ENCODE measurements at regions not wholly inside any gene's neighbourhood (a gene's known extent, or its start where the extent isn't known, plus 50 kb on each side); places are given as distances from the start of the nearest gene placed in this dataset.

DNA sequence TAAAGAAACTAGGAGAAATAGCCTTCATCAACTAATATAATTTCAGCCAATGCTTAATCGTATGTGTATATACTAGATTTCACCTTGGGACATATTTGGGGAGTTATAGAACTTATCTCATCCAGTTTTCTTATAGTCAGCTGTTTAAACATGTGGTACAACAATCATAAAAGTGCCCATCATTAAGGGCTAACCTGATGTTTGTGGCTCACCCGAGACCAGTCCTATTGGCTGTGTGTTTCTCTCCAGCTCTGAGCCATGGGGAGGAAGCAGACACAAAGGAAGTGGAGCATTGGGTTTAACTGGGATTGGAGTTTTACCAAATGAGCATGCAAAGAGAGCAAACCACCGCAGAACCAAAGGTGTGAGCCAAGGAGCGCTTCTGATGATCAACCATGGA, 114.3 kb upstream of the KLF12 start:
- TF ChIP-seq POLR2A (IDR thresholded peaks at IDR 0.05; ENCODE audit: extremely low read depth, insufficient read length) = no peak
- no peak for TF ChIP-seq CTCF (IDR thresholded peaks at IDR 0.05; ENCODE audit: low read depth, low read length)

Measured in NB4 (cell line).